Progenitor cell of endocrine pancreas (in vitro differentiated cells): ENCODE measurements at regions not wholly inside any gene's neighbourhood (a gene's known extent, or its start where the extent isn't known, plus 50 kb on each side); places are given as distances from the start of the nearest gene placed in this dataset.

Source experiments
- DNase-seq: peaks from one replicate; pipeline ENCODE4 v3.0.0; 2021; ENCODE audit warnings: low spot score; ENCODE audit not compliant: unreplicated experiment
- H3K27ac Mint-ChIP-seq: 2 replicates; pipeline ENCODE4 v1.8.0; 2021; ENCODE audit warnings: mild to moderate bottlenecking, moderate library complexity, mixed read lengths
- H3K27me3 Mint-ChIP-seq: 2 replicates; pipeline ENCODE4 v1.8.0; 2021; ENCODE audit warnings: mixed read lengths
- H3K36me3 Mint-ChIP-seq: 2 replicates; pipeline ENCODE4 v1.8.0; 2022; ENCODE audit warnings: mixed read lengths; ENCODE audit not compliant: insufficient read depth
- H3K4me1 Mint-ChIP-seq: 2 replicates; pipeline ENCODE4 v1.8.0; 2021; ENCODE audit warnings: low read depth, mixed read lengths
- H3K4me3 Mint-ChIP-seq: 2 replicates; pipeline ENCODE4 v1.8.0; 2021; ENCODE audit warnings: low read depth, mild to moderate bottlenecking, moderate library complexity, mixed read lengths
- H3K9me3 Mint-ChIP-seq: 2 replicates; pipeline ENCODE4 v1.8.0; 2021; ENCODE audit warnings: low read depth, mixed read lengths
- CTCF ChIP-seq: fragments of 200-600 bp; sonication (generic); IDR thresholded peaks from one replicate; pipeline ENCODE4 v1.5.0; 2021; ENCODE audit warnings: antibody characterized with exemption, mild to moderate bottlenecking; ENCODE audit not compliant: unreplicated experiment

GRCh38 chr14:62062645-62063044 is 300.4 kb downstream of the SNAPC1 start:
- no peak for TF ChIP-seq CTCF
- H3K4me3 Mint-ChIP-seq, result no peak overlapping the region
- no peak overlapping the region for H3K27ac Mint-ChIP-seq
- H3K36me3 Mint-ChIP-seq, result no peaks in the 10 kb centered on the region
- no peak for DNase-seq
- no peaks in the 10 kb centered on the region for H3K9me3 Mint-ChIP-seq
- no peaks in the 10 kb centered on the region for H3K4me1 Mint-ChIP-seq
- H3K27me3 Mint-ChIP-seq, result peaks cover 13% of the 10 kb centered on the region

GRCh38 chr14:62064751-62065323 is 302.6 kb downstream of the SNAPC1 start:
- Mint-ChIP-seq H3K4me1 (no peaks in the 10 kb centered on the region), H3K27ac (no peak overlapping the region), H3K9me3 (no peaks in the 10 kb centered on the region), H3K27me3 (peaks cover 17% of the 10 kb centered on the region), H3K4me3 (no peak overlapping the region), H3K36me3 (no peaks in the 10 kb centered on the region)
- TF ChIP-seq CTCF, result no peak
- no peak for DNase-seq

GRCh38 chr14:62066304-62066703 is 304.1 kb downstream of the SNAPC1 start:
- Mint-ChIP-seq H3K36me3 (no peaks in the 10 kb centered on the region), H3K4me1 (peaks cover 8% of the 10 kb centered on the region), H3K9me3 (no peaks in the 10 kb centered on the region), H3K27ac (no peak overlapping the region), H3K27me3 (peaks cover 14% of the 10 kb centered on the region), H3K4me3 (no peak overlapping the region)
- no peak for DNase-seq
- no peak for TF ChIP-seq CTCF

- H3K27ac Mint-ChIP-seq, result no peak overlapping the region
- H3K4me3 Mint-ChIP-seq, result no peak overlapping the region
- H3K36me3 Mint-ChIP-seq, result no peaks in the 10 kb centered on the region
- no peak for TF ChIP-seq CTCF
- H3K27me3 Mint-ChIP-seq, result peaks cover 44% of the 10 kb centered on the region
- no peaks in the 10 kb centered on the region for H3K9me3 Mint-ChIP-seq
- H3K4me1 Mint-ChIP-seq, result peaks cover 9% of the 10 kb centered on the region
- DNase-seq, result no peak
Measured at GRCh38 chr14:62071039-62071438, 308.8 kb downstream of the SNAPC1 start.

- Mint-ChIP-seq H3K27me3 (peaks cover 56% of the 10 kb centered on the region), H3K36me3 (no peaks in the 10 kb centered on the region), H3K4me1 (peaks cover 11% of the 10 kb centered on the region), H3K27ac (no peak overlapping the region), H3K4me3 (no peak overlapping the region), H3K9me3 (no peaks in the 10 kb centered on the region)
- TF ChIP-seq CTCF, result no peak
- DNase-seq, result no peak
Measured at GRCh38 chr14:62076368-62076767, 314.1 kb downstream of the SNAPC1 start.
